ENCODE measurements at regions not wholly inside any gene's neighbourhood (a gene's known extent, or its start where the extent isn't known, plus 50 kb on each side); places are given as distances from the start of the nearest gene placed in this dataset.

DNA sequence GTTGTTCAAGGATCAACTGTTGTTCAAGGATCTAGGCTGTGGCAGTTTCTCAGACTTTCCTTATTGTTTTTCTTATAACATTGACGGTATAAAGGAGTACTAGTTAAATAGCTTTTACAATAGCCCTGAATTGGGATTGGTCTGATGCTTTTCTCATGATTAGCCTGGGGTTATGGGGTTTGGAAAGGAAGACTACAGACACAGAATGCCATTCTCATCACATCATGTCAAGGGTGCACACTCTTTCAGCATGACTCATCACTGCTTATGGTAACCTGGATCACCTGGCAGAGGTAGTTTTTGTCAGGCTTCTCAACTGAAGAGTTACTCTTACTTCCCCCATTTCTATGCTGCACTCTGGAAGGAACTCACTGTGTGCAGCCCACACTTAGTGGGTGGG is 194.2 kb upstream of the NPSR1 start:
- TF ChIP-seq POLR2A (IDR thresholded peaks at IDR 0.05; ENCODE audit: low read depth, low read length): no peak
- TF ChIP-seq POLR2AphosphoS5 (IDR thresholded peaks at IDR 0.05; ENCODE audit: low read depth, low read length): no peak
